Activated naive CD4-positive, alpha-beta T cell treated with anti-CD3 and anti-CD28 coated beads, Interleukin-2, amount 50 U/mL, for 72 hours (primary cell): ENCODE measurements at regions not wholly inside any gene's neighbourhood (a gene's known extent, or its start where the extent isn't known, plus 50 kb on each side); places are given as distances from the start of the nearest gene placed in this dataset.

ENCODE experiments used
- ATAC-seq, 2 donors: fragments of 150-1000 bp; cut with Tn5 transposase; 2 replicates each; pipeline ENCODE4 v1.10.0; 2021; ENCODE audit warnings: mild to moderate bottlenecking in 2 of 2, moderate library complexity in 2 of 2
- DNase-seq, 2 donors: peaks; one replicate each; pipeline ENCODE4 v3.0.0; 2021 to 2022; ENCODE audit warnings: low spot score in 2 of 2
- H3K27ac Mint-ChIP-seq, 2 donors: one replicate each; pipeline ENCODE4 v1.8.0; 2022; ENCODE audit warnings: mild to moderate bottlenecking in 2 of 2, mixed read lengths in 2 of 2
- H3K36me3 Mint-ChIP-seq, 2 donors: one replicate each; pipeline ENCODE4 v1.8.0; 2022; ENCODE audit warnings: mixed read lengths in 2 of 2
- H3K9me3 Mint-ChIP-seq, 2 donors: one replicate each; pipeline ENCODE4 v1.8.0; 2022; ENCODE audit warnings: mixed read lengths in 2 of 2

GRCh38 chr6:105808571-105808970 is 277.6 kb upstream of the PRDM1 start:
- Mint-ChIP-seq H3K36me3 (peaks cover 0 to 6% of the 10 kb centered on the region in 2 donors), H3K27ac (no peak overlapping the region), H3K9me3 (peaks cover 0 to 12% of the 10 kb centered on the region in 2 donors)
- DNase-seq (no peak), ATAC-seq (no peak)

GRCh38 chr6:105807905-105808304 is 278.2 kb upstream of the PRDM1 start:
- DNase-seq (no peak), ATAC-seq (no peak)
- Mint-ChIP-seq H3K9me3 (peaks cover 0 to 12% of the 10 kb centered on the region in 2 donors), H3K36me3 (peaks cover 0 to 6% of the 10 kb centered on the region in 2 donors), H3K27ac (no peak overlapping the region)

GRCh38 chr6:105806486-105806920 is 279.6 kb upstream of the PRDM1 start:
- H3K9me3 Mint-ChIP-seq, result peaks cover 0 to 7% of the 10 kb centered on the region in 2 donors
- DNase-seq (no peak), ATAC-seq (no peak)
- no peak overlapping the region for H3K27ac Mint-ChIP-seq
- H3K36me3 Mint-ChIP-seq, result peaks cover 0 to 6% of the 10 kb centered on the region in 2 donors

GRCh38 chr6:105805501-105806023 is 280.6 kb upstream of the PRDM1 start:
- no peak for DNase-seq
- H3K9me3 Mint-ChIP-seq, result peaks cover 0 to 7% of the 10 kb centered on the region in 2 donors
- H3K27ac Mint-ChIP-seq, result no peak overlapping the region
- no peak for ATAC-seq
- H3K36me3 Mint-ChIP-seq, result peaks cover 0 to 6% of the 10 kb centered on the region in 2 donors

- ATAC-seq, result no peak
- Mint-ChIP-seq H3K27ac (no peak overlapping the region), H3K36me3 (peaks cover 0 to 6% of the 10 kb centered on the region in 2 donors), H3K9me3 (peaks cover 0 to 7% of the 10 kb centered on the region in 2 donors)
- DNase-seq, result no peak
Measured at GRCh38 chr6:105804424-105804823, 281.7 kb upstream of the PRDM1 start.

- Mint-ChIP-seq H3K36me3 (peaks cover 0 to 6% of the 10 kb centered on the region in 2 donors), H3K27ac (no peak overlapping the region), H3K9me3 (peaks cover 0 to 7% of the 10 kb centered on the region in 2 donors)
- DNase-seq, result no peak
- no peak for ATAC-seq
Measured at GRCh38 chr6:105804000-105804399, 282.1 kb upstream of the PRDM1 start.

GRCh38 chr6:105803442-105803841 is 282.7 kb upstream of the PRDM1 start:
- H3K36me3 Mint-ChIP-seq, result peaks cover 0 to 6% of the 10 kb centered on the region in 2 donors
- no peak for ATAC-seq
- DNase-seq, result no peak
- H3K27ac Mint-ChIP-seq, result no peak overlapping the region
- peaks cover 0 to 7% of the 10 kb centered on the region in 2 donors for H3K9me3 Mint-ChIP-seq

GRCh38 chr6:105802703-105803102 is 283.4 kb upstream of the PRDM1 start:
- peaks cover 0 to 5% of the 10 kb centered on the region in 2 donors for H3K36me3 Mint-ChIP-seq
- no peak overlapping the region for H3K27ac Mint-ChIP-seq
- no peaks in the 10 kb centered on the region for H3K9me3 Mint-ChIP-seq
- DNase-seq (no peak), ATAC-seq (no peak)

GRCh38 chr6:105800871-105801270 is 285.3 kb upstream of the PRDM1 start:
- H3K36me3 Mint-ChIP-seq, result no peaks in the 10 kb centered on the region
- no peak overlapping the region for H3K27ac Mint-ChIP-seq
- no peaks in the 10 kb centered on the region for H3K9me3 Mint-ChIP-seq
- ATAC-seq, result no peak
- no peak for DNase-seq

- ATAC-seq (no peak), DNase-seq (no peak)
- H3K9me3 Mint-ChIP-seq, result no peaks in the 10 kb centered on the region
- H3K27ac Mint-ChIP-seq, result no peak overlapping the region
- no peaks in the 10 kb centered on the region for H3K36me3 Mint-ChIP-seq
Measured at GRCh38 chr6:105800398-105800797, 285.7 kb upstream of the PRDM1 start.

GRCh38 chr6:105799056-105799455 is 287.1 kb upstream of the PRDM1 start:
- ATAC-seq, result no peak
- H3K27ac Mint-ChIP-seq, result no peak overlapping the region
- H3K9me3 Mint-ChIP-seq, result no peaks in the 10 kb centered on the region
- no peak for DNase-seq
- no peaks in the 10 kb centered on the region for H3K36me3 Mint-ChIP-seq

GRCh38 chr6:105797983-105798453 is 288.1 kb upstream of the PRDM1 start:
- no peak for ATAC-seq
- no peaks in the 10 kb centered on the region for H3K36me3 Mint-ChIP-seq
- H3K27ac Mint-ChIP-seq, result no peak overlapping the region
- H3K9me3 Mint-ChIP-seq, result no peaks in the 10 kb centered on the region
- no peak for DNase-seq

- Mint-ChIP-seq H3K27ac (no peak overlapping the region), H3K9me3 (no peaks in the 10 kb centered on the region), H3K36me3 (no peaks in the 10 kb centered on the region)
- ATAC-seq (no peak), DNase-seq (no peak)
Measured at GRCh38 chr6:105797286-105797979, 288.7 kb upstream of the PRDM1 start.

- H3K27ac Mint-ChIP-seq, result no peak overlapping the region
- DNase-seq (no peak), ATAC-seq (peak in 1 of 2 donors; percentile 72)
- H3K36me3 Mint-ChIP-seq, result no peaks in the 10 kb centered on the region
- H3K9me3 Mint-ChIP-seq, result no peaks in the 10 kb centered on the region
Measured at GRCh38 chr6:105795913-105796517, 290.1 kb upstream of the PRDM1 start.

- no peak for DNase-seq
- Mint-ChIP-seq H3K9me3 (no peaks in the 10 kb centered on the region), H3K27ac (no peak overlapping the region), H3K36me3 (no peaks in the 10 kb centered on the region)
- ATAC-seq, result no peak
Measured at GRCh38 chr6:105795366-105795765, 290.8 kb upstream of the PRDM1 start.

GRCh38 chr6:105794870-105795269 is 291.3 kb upstream of the PRDM1 start:
- ATAC-seq (peak in 1 of 2 donors; percentile 74), DNase-seq (no peak)
- Mint-ChIP-seq H3K36me3 (no peaks in the 10 kb centered on the region), H3K27ac (peak overlapping the region in 1 of 2 donors; percentile 39), H3K9me3 (no peaks in the 10 kb centered on the region)

- DNase-seq (no peak), ATAC-seq (peak in 1 of 2 donors; percentile 45)
- Mint-ChIP-seq H3K36me3 (no peaks in the 10 kb centered on the region), H3K27ac (no peak overlapping the region), H3K9me3 (no peaks in the 10 kb centered on the region)
Measured at GRCh38 chr6:105794239-105794638, 291.9 kb upstream of the PRDM1 start.
